H1 (cell line): ENCODE measurements at regions not wholly inside any gene's neighbourhood (a gene's known extent, or its start where the extent isn't known, plus 50 kb on each side); places are given as distances from the start of the nearest gene placed in this dataset.

Source experiments
- CTCF ChIA-PET: fragments of 300-600 bp; sonication (Branson Sonifier 250); formaldehyde crosslinking; loops from one replicate; lab custom pipeline; 2021; ENCODE audit not compliant: partially characterized antibody; lab: Charles Lee
- POLR2A ChIA-PET: fragments of 300-600 bp; sonication (Branson Sonifier 250); formaldehyde crosslinking; loops from one replicate; lab custom pipeline; 2021; ENCODE audit warnings: inconsistent platforms; ENCODE audit not compliant: partially characterized antibody; lab: Charles Lee
- DNase-seq, 2 experiments: peaks; one replicate each; pipeline versions ENCODE4 v3.0.0 to v3.0.0-alpha.2; 2010 to 2022; ENCODE audit warnings: low spot score in 2 of 2, low read depth in 1 of 2, mixed read lengths in 1 of 2
- FAIRE-seq: peaks from 2 replicates; lab custom pipeline; 2011; peaks lifted over from hg19 to GRCh38; lab: Jason Lieb, UNC
- H2AFZ ChIP-seq: 2 replicates; pipeline ENCODE4 v1.8.1; 2012; ENCODE audit warnings: low read length, inconsistent platforms
- H2AK5ac ChIP-seq: 2 replicates; pipeline ENCODE4 v1.6.1; 2013; ENCODE audit warnings: low read depth, low read length
- H2BK120ac ChIP-seq: replicated peaks from 2 replicates; pipeline ENCODE3; 2013; ENCODE audit warnings: low read depth, low read length, inconsistent platforms
- H2BK12ac ChIP-seq: 2 replicates; pipeline ENCODE4 v1.6.1; 2013; ENCODE audit warnings: low read depth, low read length
- H2BK15ac ChIP-seq: 2 replicates; pipeline ENCODE4 v1.6.1; 2013; ENCODE audit warnings: low read length
- H2BK20ac ChIP-seq: 2 replicates; pipeline ENCODE4 v1.6.1; 2013; ENCODE audit warnings: low read length
- H2BK5ac ChIP-seq: 2 replicates; pipeline ENCODE4 v1.6.1; 2013; ENCODE audit warnings: low read depth, low read length
- H3K14ac ChIP-seq: 2 replicates; pipeline ENCODE4 v1.6.1; 2013; ENCODE audit warnings: inconsistent platforms; ENCODE audit not compliant: insufficient read length
- H3K18ac ChIP-seq: 2 replicates; pipeline ENCODE4 v1.6.1; 2013; ENCODE audit warnings: low read length; ENCODE audit errors: extremely low read depth
- H3K23ac ChIP-seq: 2 replicates; pipeline ENCODE4 v1.6.1; 2013; ENCODE audit warnings: inconsistent platforms; ENCODE audit not compliant: insufficient read length
- H3K23me2 ChIP-seq: 2 replicates; pipeline ENCODE4 v1.6.1; 2013; ENCODE audit warnings: low read depth, low read length
- H3K27ac ChIP-seq: 2 replicates; pipeline ENCODE4 v1.6.1; 2011; ENCODE audit warnings: low read depth, low read length, inconsistent platforms
- H3K27me3 ChIP-seq, 4 experiments: replicated peaks in 1 of 4; 1 replicate in 1 of 4; 2 replicates in 3 of 4; pipeline versions ENCODE4 v1.6.1 to v1.8.1; 2011 to 2013; ENCODE audit warnings: low read length in 3 of 4, mild to moderate bottlenecking in 3 of 4, inconsistent platforms in 2 of 4, mixed read lengths in 2 of 4, moderate library complexity in 1 of 4; ENCODE audit not compliant: control insufficient read depth in 3 of 4, insufficient read depth in 3 of 4; ENCODE audit errors: extremely low read depth in 1 of 4
- H3K36me3 ChIP-seq, 4 experiments: 2 replicates each; pipeline versions ENCODE4 v1.6.1 to v1.8.1; 2011 to 2013; ENCODE audit warnings: mild to moderate bottlenecking in 4 of 4, low read length in 3 of 4, moderate library complexity in 2 of 4, control low read depth in 1 of 4, inconsistent platforms in 1 of 4; ENCODE audit not compliant: insufficient read depth in 4 of 4, control insufficient read depth in 2 of 4
- H3K4ac ChIP-seq: replicated peaks from 2 replicates; pipeline ENCODE3; 2013; ENCODE audit warnings: low read length, low read depth, mixed read lengths, inconsistent platforms; ENCODE audit not compliant: insufficient read length
- H3K4me1 ChIP-seq, 4 experiments: replicated peaks in 1 of 4; 1 replicate in 1 of 4; 2 replicates in 3 of 4; pipeline versions ENCODE4 v1.6.1 to v1.8.1; 2011 to 2013; ENCODE audit warnings: low read length in 3 of 4, inconsistent platforms in 2 of 4, mixed read lengths in 1 of 4; ENCODE audit not compliant: insufficient read depth in 4 of 4, control insufficient read depth in 3 of 4
- H3K4me2 ChIP-seq, 2 experiments: 2 replicates each; pipeline versions ENCODE4 v1.6.1 to v1.8.1; 2011 to 2013; ENCODE audit warnings: low read depth in 2 of 2, low read length in 2 of 2, control low read depth in 1 of 2, inconsistent platforms in 1 of 2, mild to moderate bottlenecking in 1 of 2; ENCODE audit not compliant: insufficient read depth in 1 of 2
- H3K4me3 ChIP-seq, 4 experiments: fragments of 200-600, 300-600 bp in 1 of 4; sonication (generic), shearing (Covaris generic), sonication (Bioruptor Twin) in 1 of 4; 2 replicates each; pipeline versions ENCODE4 v1.5.1 to v1.8.1; 2011 to 2016; ENCODE audit warnings: low read length in 4 of 4, low read depth in 3 of 4, control low read depth in 2 of 4, inconsistent platforms in 2 of 4, mild to moderate bottlenecking in 2 of 4, mixed read lengths in 1 of 4, moderate library complexity in 1 of 4; ENCODE audit not compliant: insufficient read depth in 2 of 4; ENCODE audit errors: extremely low read depth in 1 of 4
- H3K56ac ChIP-seq: replicated peaks from 2 replicates; pipeline ENCODE3; 2013; ENCODE audit warnings: low read depth, mild to moderate bottlenecking, mixed read lengths, low read length, inconsistent platforms; ENCODE audit not compliant: insufficient read length
- H3K79me1 ChIP-seq: 2 replicates; pipeline ENCODE4 v1.6.1; 2013; ENCODE audit warnings: low read depth, low read length, control low read depth
- H3K79me2 ChIP-seq, 2 experiments: 2 replicates each; pipeline versions ENCODE4 v1.6.1 to v1.8.1; 2012 to 2013; ENCODE audit warnings: low read length in 2 of 2, mild to moderate bottlenecking in 2 of 2, inconsistent platforms in 1 of 2; ENCODE audit not compliant: insufficient read depth in 2 of 2, control insufficient read depth in 1 of 2
- H3K9ac ChIP-seq, 4 experiments: replicated peaks in 1 of 4; 1 replicate in 1 of 4; 2 replicates in 3 of 4; pipeline versions ENCODE4 v1.6.1 to v1.8.1; 2011 to 2013; ENCODE audit warnings: low read depth in 3 of 4, low read length in 3 of 4, control low read depth in 2 of 4, mild to moderate bottlenecking in 2 of 4, moderate library complexity in 2 of 4, inconsistent platforms in 1 of 4; ENCODE audit errors: extremely low read depth in 1 of 4
- H3K9me3 ChIP-seq, 2 experiments: 2 replicates each; pipeline versions ENCODE4 v1.6.1 to v1.8.1; 2012 to 2013; ENCODE audit warnings: mild to moderate bottlenecking in 2 of 2, moderate library complexity in 2 of 2, control low read depth in 1 of 2, inconsistent platforms in 1 of 2, low read depth in 1 of 2, low read length in 1 of 2, mixed read lengths in 1 of 2; ENCODE audit not compliant: insufficient read depth in 2 of 2
- H4K20me1 ChIP-seq, 2 experiments: replicated peaks in 1 of 2; 2 replicates each; pipeline versions ENCODE3 to v1.8.1; 2011 to 2013; ENCODE audit warnings: inconsistent platforms in 2 of 2, low read length in 2 of 2, mild to moderate bottlenecking in 1 of 2; ENCODE audit not compliant: insufficient read depth in 2 of 2, control insufficient read depth in 1 of 2
- H4K5ac ChIP-seq: 2 replicates; pipeline ENCODE4 v1.6.1; 2013; ENCODE audit warnings: low read length, low read depth, mixed read lengths, inconsistent platforms; ENCODE audit not compliant: insufficient read length
- H4K8ac ChIP-seq: 2 replicates; pipeline ENCODE4 v1.8.0; 2013; ENCODE audit warnings: mild to moderate bottlenecking, moderate library complexity, low read length, inconsistent platforms; ENCODE audit not compliant: insufficient read depth; ENCODE audit errors: extremely low read depth
- H4K91ac ChIP-seq: replicated peaks from 2 replicates; pipeline ENCODE3; 2013; ENCODE audit warnings: low read length, mixed read lengths, inconsistent platforms; ENCODE audit not compliant: insufficient read length
- CBX5 ChIP-seq: fragments of 300-800, 300-1000 bp; sonication (generic); IDR thresholded peaks from 2 replicates; pipeline ENCODE4 v1.7.1; 2016; ENCODE audit warnings: antibody characterized with exemption, low read length, low read depth
- CHD1 ChIP-seq: IDR thresholded peaks from 2 replicates; pipeline ENCODE4 v1.6.1; 2012; ENCODE audit warnings: low read depth, low read length, improper control_type of control experiment
- CHD2 ChIP-seq: IDR thresholded peaks from 2 replicates; pipeline ENCODE4 v1.6.1; 2012; ENCODE audit warnings: low read length, improper control_type of control experiment
- GTF2F1 ChIP-seq: IDR thresholded peaks from 2 replicates; pipeline ENCODE4 v1.6.1; 2012; ENCODE audit warnings: low read depth, low read length, improper control_type of control experiment, borderline replicate concordance
- HDAC6 ChIP-seq: IDR thresholded peaks from one replicate; pipeline ENCODE4 v1.7.1; 2012; ENCODE audit warnings: low read depth, mild to moderate bottlenecking, inconsistent platforms, low read length, moderate library complexity
- KDM5A ChIP-seq: fragments of 200-600 bp; IDR thresholded peaks from 2 replicates; pipeline ENCODE4 v1.7.1; 2012; ENCODE audit warnings: mild to moderate bottlenecking, low read length, inconsistent platforms, mixed read lengths
- RAD21 ChIP-seq, 2 experiments: IDR thresholded peaks in 1 of 2; conservative IDR thresholded peaks in 1 of 2; 2 replicates each; pipeline ENCODE4 v1.6.1; 2011; ENCODE audit warnings: low read depth in 2 of 2, low read length in 2 of 2, improper control_type of control experiment in 1 of 2, inconsistent platforms in 1 of 2, mild to moderate bottlenecking in 1 of 2, moderate library complexity in 1 of 2
- SAP30 ChIP-seq: fragments of 300-600 bp; sonication (generic); IDR thresholded peaks from 2 replicates; pipeline ENCODE4 v1.7.1; 2012; ENCODE audit warnings: low read length, moderate library complexity, mild to moderate bottlenecking, inconsistent platforms; ENCODE audit not compliant: insufficient read depth, insufficient replicate concordance
- SIN3A ChIP-seq, 2 experiments: IDR thresholded peaks in 1 of 2; conservative IDR thresholded peaks in 1 of 2; 2 replicates each; pipeline ENCODE4 v1.6.1; 2011 to 2012; ENCODE audit warnings: low read length in 2 of 2, improper control_type of control experiment in 1 of 2, low read depth in 1 of 2, mild to moderate bottlenecking in 1 of 2
- SIRT6 ChIP-seq: IDR thresholded peaks from one replicate; pipeline ENCODE4 v1.7.1; 2012; ENCODE audit warnings: low read length, inconsistent platforms
- TEAD4 ChIP-seq: IDR thresholded peaks from 2 replicates; pipeline ENCODE4 v1.6.1; 2012; ENCODE audit warnings: low read depth, low read length, inconsistent platforms, mixed read lengths
- WGBS, 2 experiments: shearing (Covaris generic) in 1 of 2; methylation state at CpG; one replicate each; pipeline versions ENCODE4 v1.1.6 to v1.1.7; 2013 to 2015; ENCODE audit warnings: low lambda C conversion rate in 2 of 2, mixed read lengths in 2 of 2, inconsistent platforms in 1 of 2, low coverage in 1 of 2, missing lambda C conversion rate in 1 of 2; ENCODE audit not compliant: insufficient replicate concordance in 2 of 2, insufficient coverage in 1 of 2, insufficient read length in 1 of 2; ENCODE audit errors: extremely low coverage in 1 of 2, missing lambda C conversion rate in 1 of 2; 5-methylcytosine and 5-hydroxymethylcytosine counted together

- no peak for FAIRE-seq
Measured at GRCh38 chr11:98107736-98108135, 913.0 kb upstream of the CNTN5 start.

More at GRCh38 chr11:98107736-98108135, 913.0 kb upstream of the CNTN5 start:
- TF ChIP-seq TEAD4 (no peak), HDAC6 (no peak), SIN3A (conservative IDR thresholded peaks at IDR 0.05 in 1 of 2, IDR thresholded peaks at IDR 0.05 in 1 of 2; ENCODE audit: low read depth in 1 of 2, low read length in 2 of 2) (no peak), CHD2 (no peak), RAD21 (IDR thresholded peaks at IDR 0.05 in 1 of 2, conservative IDR thresholded peaks at IDR 0.05 in 1 of 2; ENCODE audit: low read depth in 2 of 2, low read length in 2 of 2) (no peak), SIRT6 (no peak), KDM5A (no peak), CHD1 (no peak), GTF2F1 (no peak), SAP30 (no peak), CBX5 (no peak)
- ChIA-PET POLR2A (no interaction called here), CTCF (no interaction called here)
- Histone ChIP-seq H3K4me1 (no peaks in the 10 kb centered on the region), H3K27ac (no peak overlapping the region), H3K36me3 (no peaks in the 10 kb centered on the region), H4K8ac (no peak overlapping the region), H3K4me2 (no peak overlapping the region), H2AK5ac (no peak overlapping the region), H3K4ac (no peak overlapping the region), H3K9me3 (no peaks in the 10 kb centered on the region), H3K4me3 (no peak overlapping the region), H2BK15ac (no peak overlapping the region), H2BK120ac (no peak overlapping the region), H3K9ac (no peak overlapping the region), H2BK20ac (no peak overlapping the region), H3K56ac (no peak overlapping the region), H3K27me3 (peaks cover 0 to 1% (median 0%) of the 10 kb centered on the region in 4 experiments; a peak in 1 of 7 replicates), H2AFZ (no peak overlapping the region), H3K14ac (no peak overlapping the region), H4K20me1 (no peaks in the 10 kb centered on the region), H2BK5ac (no peak overlapping the region), H2BK12ac (no peak overlapping the region), H3K79me1 (no peaks in the 10 kb centered on the region), H3K23ac (no peak overlapping the region), H3K18ac (no peak overlapping the region), H4K5ac (no peak overlapping the region), H3K23me2 (no peaks in the 10 kb centered on the region), H3K79me2 (no peaks in the 10 kb centered on the region), H4K91ac (no peak overlapping the region)
- DNase-seq, result no peak
- WGBS, 2 experiments, result 85% methylated on average over 2 of the region's 2 CpGs; no CpG with 5 or more reads in 1 of the 2 experiments
